PC-3 (cell line): ENCODE measurements at regions not wholly inside any gene's neighbourhood (a gene's known extent, or its start where the extent isn't known, plus 50 kb on each side); places are given as distances from the start of the nearest gene placed in this dataset.

Experiments used
- ATAC-seq: fragments of 200-7000 bp; cut with Tn5 transposase; 2 replicates; pipeline ENCODE4 v1.9.1; 2020; ENCODE audit warnings: mild to moderate bottlenecking, moderate library complexity
- BruUV-seq: library from RNA; stranded (reverse); fragments of 400-500 nt; replicated peaks from 2 replicates; lab custom pipeline; 2021; lab: Mats Ljungman, UMichigan
- CTCF ChIA-PET: fragments of 300-600 bp; sonication (Branson Sonifier 250); formaldehyde crosslinking; loops from one replicate; lab custom pipeline; 2022; ENCODE audit warnings: antibody characterized with exemption; lab: Charles Lee
- POLR2A ChIA-PET: fragments of 300-600 bp; sonication (Branson Sonifier 250); formaldehyde crosslinking; loops from one replicate; lab custom pipeline; 2022; ENCODE audit warnings: antibody characterized with exemption; ENCODE audit not compliant: unreplicated experiment; lab: Charles Lee
- DNase-seq: peaks from one replicate; pipeline ENCODE4 v3.0.0-alpha.2; 2015
- H2AFZ ChIP-seq: fragments of 300-600 bp; sonication (generic); 2 replicates; pipeline ENCODE4 v1.6.0; 2016; ENCODE audit warnings: antibody characterized with exemption, low read length
- H3F3A ChIP-seq: fragments of 300-600 bp; sonication (generic); one replicate; pipeline ENCODE4 v1.6.0; 2017; ENCODE audit warnings: antibody characterized with exemption, low read length, control low read depth, mild to moderate bottlenecking; ENCODE audit not compliant: unreplicated experiment
- H3K27ac ChIP-seq: fragments of 300-600 bp; sonication (generic); 2 replicates; pipeline ENCODE4 v1.5.1; 2016; ENCODE audit warnings: mild to moderate bottlenecking, low read length
- H3K27me3 ChIP-seq: fragments of 300-600 bp; sonication (generic); 2 replicates; pipeline ENCODE4 v1.6.1; 2016; ENCODE audit warnings: low read length, mixed read lengths
- H3K36me3 ChIP-seq: fragments of 300-600 bp; sonication (generic); 2 replicates; pipeline ENCODE4 v1.6.1; 2016; ENCODE audit warnings: low read depth, mixed run types, low read length, mixed read lengths
- H3K4me1 ChIP-seq: fragments of 300-600 bp; sonication (generic); 2 replicates; pipeline ENCODE4 v1.5.1; 2016; ENCODE audit warnings: low read length; ENCODE audit not compliant: insufficient read depth
- H3K4me2 ChIP-seq: fragments of 300-600 bp; sonication (generic); 2 replicates; pipeline ENCODE4 v1.6.0; 2016; ENCODE audit warnings: low read length
- H3K4me3 ChIP-seq: fragments of 300-600 bp; sonication (generic); 2 replicates; pipeline ENCODE4 v1.5.1; 2016; ENCODE audit warnings: mild to moderate bottlenecking, low read length, mixed read lengths
- H3K79me2 ChIP-seq: fragments of 300-600 bp; sonication (generic); 2 replicates; pipeline ENCODE4 v1.6.1; 2017; ENCODE audit warnings: low read length, mixed read lengths
- H3K9ac ChIP-seq: fragments of 300-600 bp; sonication (generic); 2 replicates; pipeline ENCODE4 v1.6.0; 2016; ENCODE audit warnings: mild to moderate bottlenecking, low read length
- H3K9me2 ChIP-seq: fragments of 300-600 bp; sonication (generic); replicated peaks from 2 replicates; pipeline ENCODE4 v1.6.1; 2016; ENCODE audit warnings: mixed run types, low read length, mixed read lengths
- H3K9me3 ChIP-seq: fragments of 300-600 bp; sonication (generic); 2 replicates; pipeline ENCODE4 v1.6.1; 2016; ENCODE audit warnings: low read length, mixed read lengths
- H4K20me1 ChIP-seq: fragments of 300-600 bp; sonication (generic); 2 replicates; pipeline ENCODE4 v1.6.1; 2016; ENCODE audit warnings: low read length, mixed read lengths
- EZH2 ChIP-seq: fragments of 300-600 bp; sonication (generic); IDR thresholded peaks from one replicate; pipeline ENCODE4 v1.6.1; 2017; ENCODE audit warnings: antibody characterized with exemption, mild to moderate bottlenecking, low read length; ENCODE audit not compliant: unreplicated experiment
- EZH2phosphoT487 ChIP-seq: fragments of 300-600 bp; sonication (generic); IDR thresholded peaks from 2 replicates; pipeline ENCODE4 v1.6.1; 2018; ENCODE audit warnings: mild to moderate bottlenecking, antibody characterized with exemption, low read length, borderline replicate concordance
- intact Hi-C: fragments of 100-400 bp; cut with micrococcal nuclease; formaldehyde crosslinking; loops from 2 replicates; pipeline ENCODE4 v1.9.0; 2023
- TF ChIP-seq, protein P1 (sequence below): fragments of 300-600 bp; sonication (generic); conservative IDR thresholded peaks from 2 replicates; pipeline ENCODE4 v1.5.1; 2017; ENCODE audit warnings: antibody characterized with exemption, low read depth, mild to moderate bottlenecking, low read length

DNA sequence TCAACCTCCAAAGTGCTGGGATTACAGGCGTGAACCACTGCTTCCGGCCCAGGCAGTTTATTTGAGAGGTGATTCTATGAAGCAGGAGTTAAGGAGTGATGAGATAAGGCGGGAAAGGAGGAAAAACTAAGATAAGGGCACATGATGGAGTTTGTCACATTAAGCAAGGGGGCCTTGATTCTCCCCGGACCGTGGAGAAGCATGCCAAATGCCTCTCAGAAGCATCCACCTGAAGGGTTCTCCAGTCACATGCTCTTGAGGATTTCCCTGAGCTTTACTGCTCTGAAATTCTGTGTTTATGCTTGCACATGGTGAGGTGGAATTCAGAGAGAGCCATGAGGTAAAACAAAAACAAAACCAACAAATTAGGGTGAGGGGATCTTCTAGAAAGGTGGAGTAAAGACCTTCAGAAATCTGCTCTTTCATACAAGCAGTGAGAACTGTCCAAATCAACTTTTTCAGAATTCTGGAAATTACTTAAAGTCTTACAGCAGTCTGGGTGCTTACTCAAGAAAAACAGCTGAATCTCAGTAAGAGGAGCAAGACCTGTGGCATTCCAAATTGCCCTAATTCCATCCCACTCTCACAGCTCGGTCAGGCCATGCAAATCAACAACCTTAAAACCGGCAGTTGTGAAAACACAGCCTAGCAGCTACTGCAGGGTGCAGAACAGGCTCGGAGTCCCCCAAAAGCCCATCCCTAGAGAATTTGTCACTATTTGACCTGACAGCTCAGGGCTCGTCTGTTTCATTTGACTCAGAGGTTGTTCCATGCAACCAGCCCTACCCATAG is 69.1 kb upstream of the CTLA4 start:
- ATAC-seq (no peak), DNase-seq (no peak)
- no peaks in the 10 kb centered on the region for H3K36me3 ChIP-seq
- no peak overlapping the region for H3K9ac ChIP-seq
- H3K4me3 ChIP-seq = no peak overlapping the region
- H3K79me2 ChIP-seq = no peaks in the 10 kb centered on the region
- H3F3A ChIP-seq = no peaks in the 10 kb centered on the region
- no peak overlapping the region for H2AFZ ChIP-seq
- intact Hi-C loops = no loop called here
- H3K27ac ChIP-seq = no peak overlapping the region
- H3K9me3 ChIP-seq = no peaks in the 10 kb centered on the region; the same call in 1 of the 2 replicates
- no peaks in the 10 kb centered on the region for H3K9me2 ChIP-seq
- no peaks in the 10 kb centered on the region for H3K4me1 ChIP-seq
- TF ChIP-seq EZH2 (no peak), EZH2phosphoT487 (no peak)
- TF ChIP-seq, protein P1, sequence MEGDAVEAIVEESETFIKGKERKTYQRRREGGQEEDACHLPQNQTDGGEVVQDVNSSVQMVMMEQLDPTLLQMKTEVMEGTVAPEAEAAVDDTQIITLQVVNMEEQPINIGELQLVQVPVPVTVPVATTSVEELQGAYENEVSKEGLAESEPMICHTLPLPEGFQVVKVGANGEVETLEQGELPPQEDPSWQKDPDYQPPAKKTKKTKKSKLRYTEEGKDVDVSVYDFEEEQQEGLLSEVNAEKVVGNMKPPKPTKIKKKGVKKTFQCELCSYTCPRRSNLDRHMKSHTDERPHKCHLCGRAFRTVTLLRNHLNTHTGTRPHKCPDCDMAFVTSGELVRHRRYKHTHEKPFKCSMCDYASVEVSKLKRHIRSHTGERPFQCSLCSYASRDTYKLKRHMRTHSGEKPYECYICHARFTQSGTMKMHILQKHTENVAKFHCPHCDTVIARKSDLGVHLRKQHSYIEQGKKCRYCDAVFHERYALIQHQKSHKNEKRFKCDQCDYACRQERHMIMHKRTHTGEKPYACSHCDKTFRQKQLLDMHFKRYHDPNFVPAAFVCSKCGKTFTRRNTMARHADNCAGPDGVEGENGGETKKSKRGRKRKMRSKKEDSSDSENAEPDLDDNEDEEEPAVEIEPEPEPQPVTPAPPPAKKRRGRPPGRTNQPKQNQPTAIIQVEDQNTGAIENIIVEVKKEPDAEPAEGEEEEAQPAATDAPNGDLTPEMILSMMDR = no peak
- no peak overlapping the region for H3K4me2 ChIP-seq
- H4K20me1 ChIP-seq = no peaks in the 10 kb centered on the region
- H3K27me3 ChIP-seq = no peaks in the 10 kb centered on the region
- ChIA-PET POLR2A (no interaction called here), CTCF (no interaction called here)
- no TSS peak for BruUV-seq

DNA sequence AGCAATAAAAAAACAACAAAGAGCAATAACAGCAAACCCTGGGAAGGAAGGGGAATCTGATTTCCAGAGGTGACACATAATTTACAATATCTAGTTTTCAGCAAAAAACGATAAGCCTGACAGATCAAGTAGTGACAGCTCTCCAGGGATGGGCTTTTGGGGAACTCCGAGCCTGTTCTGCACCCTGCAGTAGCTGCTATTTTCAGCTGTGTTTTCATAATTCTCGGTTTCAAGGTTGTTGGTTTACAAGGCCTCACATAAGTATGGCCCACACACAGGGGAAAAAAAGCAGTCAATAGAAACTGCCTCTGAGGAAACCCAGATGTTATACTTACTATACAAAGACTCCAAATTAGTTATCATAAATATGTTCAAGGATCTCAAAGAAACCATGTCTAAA is 67.7 kb upstream of the CTLA4 start:
- no peak overlapping the region for H3K27ac ChIP-seq
- DNase-seq = no peak
- H4K20me1 ChIP-seq = no peaks in the 10 kb centered on the region
- no peak overlapping the region for H3K4me2 ChIP-seq
- H3K9me2 ChIP-seq = no peaks in the 10 kb centered on the region
- ChIA-PET POLR2A (no interaction called here), CTCF (no interaction called here)
- H3K4me3 ChIP-seq = no peak overlapping the region
- no peaks in the 10 kb centered on the region for H3K27me3 ChIP-seq
- no peaks in the 10 kb centered on the region; the same call in 1 of the 2 replicates for H3K9me3 ChIP-seq
- TF ChIP-seq, protein P1 = no peak
- no peak for TF ChIP-seq EZH2phosphoT487
- TF ChIP-seq EZH2 = no peak
- H3K9ac ChIP-seq = no peak overlapping the region
- intact Hi-C loops = no loop called here
- no peak for ATAC-seq
- H3K4me1 ChIP-seq = no peaks in the 10 kb centered on the region
- H3K36me3 ChIP-seq = no peaks in the 10 kb centered on the region
- H3K79me2 ChIP-seq = no peaks in the 10 kb centered on the region
- no peak overlapping the region for H2AFZ ChIP-seq
- H3F3A ChIP-seq = no peaks in the 10 kb centered on the region
- BruUV-seq = no TSS peak

DNA sequence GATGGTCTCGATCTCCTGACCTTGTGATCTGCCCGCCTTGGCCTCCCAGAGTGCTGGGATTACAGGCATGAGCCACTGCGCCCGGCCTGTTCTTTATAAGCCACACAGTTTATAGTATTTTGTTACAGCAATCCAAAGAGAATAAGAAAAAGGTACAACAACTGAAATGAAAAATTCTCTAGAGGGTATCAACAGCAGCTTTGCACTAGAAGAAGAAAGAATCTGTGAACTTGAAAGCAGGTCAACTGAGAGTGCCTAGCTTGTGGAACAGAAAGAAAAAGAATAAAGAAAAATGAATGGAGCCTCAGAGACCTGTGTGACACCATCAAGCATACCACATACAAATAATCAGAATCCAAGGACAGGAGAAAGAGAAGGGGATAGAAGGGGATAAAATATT is 66.8 kb upstream of the CTLA4 start:
- Histone ChIP-seq H3K79me2 (no peaks in the 10 kb centered on the region), H2AFZ (no peak overlapping the region), H3F3A (no peaks in the 10 kb centered on the region), H3K4me1 (no peaks in the 10 kb centered on the region), H3K9me2 (no peaks in the 10 kb centered on the region), H3K4me2 (no peak overlapping the region), H4K20me1 (no peaks in the 10 kb centered on the region), H3K4me3 (no peak overlapping the region), H3K27me3 (no peaks in the 10 kb centered on the region), H3K27ac (no peak overlapping the region), H3K36me3 (no peaks in the 10 kb centered on the region), H3K9ac (no peak overlapping the region), H3K9me3 (peaks cover 6% of the 10 kb centered on the region; the same call in 1 of the 2 replicates)
- ATAC-seq (no peak), DNase-seq (no peak)
- intact Hi-C loops = no loop called here
- ChIA-PET POLR2A (no interaction called here), CTCF (no interaction called here)
- no TSS peak for BruUV-seq
- TF ChIP-seq, protein P1 = no peak
- TF ChIP-seq EZH2 (no peak), EZH2phosphoT487 (no peak)
